H1 (cell line): ENCODE measurements at regions not wholly inside any gene's neighbourhood (a gene's known extent, or its start where the extent isn't known, plus 50 kb on each side); places are given as distances from the start of the nearest gene placed in this dataset.

Experiments used
- CTCF ChIA-PET: fragments of 300-600 bp; sonication (Branson Sonifier 250); formaldehyde crosslinking; loops from one replicate; lab custom pipeline; 2021; ENCODE audit not compliant: partially characterized antibody; lab: Charles Lee
- POLR2A ChIA-PET: fragments of 300-600 bp; sonication (Branson Sonifier 250); formaldehyde crosslinking; loops from one replicate; lab custom pipeline; 2021; ENCODE audit warnings: inconsistent platforms; ENCODE audit not compliant: partially characterized antibody; lab: Charles Lee
- DNase-seq, 2 experiments: peaks; one replicate each; pipeline versions ENCODE4 v3.0.0 to v3.0.0-alpha.2; 2010 to 2022; ENCODE audit warnings: low spot score in 2 of 2, low read depth in 1 of 2, mixed read lengths in 1 of 2
- FAIRE-seq: peaks from 2 replicates; lab custom pipeline; 2011; peaks lifted over from hg19 to GRCh38; lab: Jason Lieb, UNC
- H2AFZ ChIP-seq: 2 replicates; pipeline ENCODE4 v1.8.1; 2012; ENCODE audit warnings: low read length, inconsistent platforms
- H2AK5ac ChIP-seq: 2 replicates; pipeline ENCODE4 v1.6.1; 2013; ENCODE audit warnings: low read depth, low read length
- H2BK120ac ChIP-seq: replicated peaks from 2 replicates; pipeline ENCODE3; 2013; ENCODE audit warnings: low read depth, low read length, inconsistent platforms
- H2BK12ac ChIP-seq: 2 replicates; pipeline ENCODE4 v1.6.1; 2013; ENCODE audit warnings: low read depth, low read length
- H2BK15ac ChIP-seq: 2 replicates; pipeline ENCODE4 v1.6.1; 2013; ENCODE audit warnings: low read length
- H2BK20ac ChIP-seq: 2 replicates; pipeline ENCODE4 v1.6.1; 2013; ENCODE audit warnings: low read length
- H2BK5ac ChIP-seq: 2 replicates; pipeline ENCODE4 v1.6.1; 2013; ENCODE audit warnings: low read depth, low read length
- H3K14ac ChIP-seq: 2 replicates; pipeline ENCODE4 v1.6.1; 2013; ENCODE audit warnings: inconsistent platforms; ENCODE audit not compliant: insufficient read length
- H3K18ac ChIP-seq: 2 replicates; pipeline ENCODE4 v1.6.1; 2013; ENCODE audit warnings: low read length; ENCODE audit errors: extremely low read depth
- H3K23ac ChIP-seq: 2 replicates; pipeline ENCODE4 v1.6.1; 2013; ENCODE audit warnings: inconsistent platforms; ENCODE audit not compliant: insufficient read length
- H3K23me2 ChIP-seq: 2 replicates; pipeline ENCODE4 v1.6.1; 2013; ENCODE audit warnings: low read depth, low read length
- H3K27ac ChIP-seq: 2 replicates; pipeline ENCODE4 v1.6.1; 2011; ENCODE audit warnings: low read depth, low read length, inconsistent platforms
- H3K27me3 ChIP-seq, 4 experiments: replicated peaks in 1 of 4; 1 replicate in 1 of 4; 2 replicates in 3 of 4; pipeline versions ENCODE4 v1.6.1 to v1.8.1; 2011 to 2013; ENCODE audit warnings: low read length in 3 of 4, mild to moderate bottlenecking in 3 of 4, inconsistent platforms in 2 of 4, mixed read lengths in 2 of 4, moderate library complexity in 1 of 4; ENCODE audit not compliant: control insufficient read depth in 3 of 4, insufficient read depth in 3 of 4; ENCODE audit errors: extremely low read depth in 1 of 4
- H3K36me3 ChIP-seq, 4 experiments: 2 replicates each; pipeline versions ENCODE4 v1.6.1 to v1.8.1; 2011 to 2013; ENCODE audit warnings: mild to moderate bottlenecking in 4 of 4, low read length in 3 of 4, moderate library complexity in 2 of 4, control low read depth in 1 of 4, inconsistent platforms in 1 of 4; ENCODE audit not compliant: insufficient read depth in 4 of 4, control insufficient read depth in 2 of 4
- H3K4ac ChIP-seq: replicated peaks from 2 replicates; pipeline ENCODE3; 2013; ENCODE audit warnings: low read length, low read depth, mixed read lengths, inconsistent platforms; ENCODE audit not compliant: insufficient read length
- H3K4me1 ChIP-seq, 4 experiments: replicated peaks in 1 of 4; 1 replicate in 1 of 4; 2 replicates in 3 of 4; pipeline versions ENCODE4 v1.6.1 to v1.8.1; 2011 to 2013; ENCODE audit warnings: low read length in 3 of 4, inconsistent platforms in 2 of 4, mixed read lengths in 1 of 4; ENCODE audit not compliant: insufficient read depth in 4 of 4, control insufficient read depth in 3 of 4
- H3K4me2 ChIP-seq, 2 experiments: 2 replicates each; pipeline versions ENCODE4 v1.6.1 to v1.8.1; 2011 to 2013; ENCODE audit warnings: low read depth in 2 of 2, low read length in 2 of 2, control low read depth in 1 of 2, inconsistent platforms in 1 of 2, mild to moderate bottlenecking in 1 of 2; ENCODE audit not compliant: insufficient read depth in 1 of 2
- H3K4me3 ChIP-seq, 4 experiments: fragments of 200-600, 300-600 bp in 1 of 4; sonication (generic), shearing (Covaris generic), sonication (Bioruptor Twin) in 1 of 4; 2 replicates each; pipeline versions ENCODE4 v1.5.1 to v1.8.1; 2011 to 2016; ENCODE audit warnings: low read length in 4 of 4, low read depth in 3 of 4, control low read depth in 2 of 4, inconsistent platforms in 2 of 4, mild to moderate bottlenecking in 2 of 4, mixed read lengths in 1 of 4, moderate library complexity in 1 of 4; ENCODE audit not compliant: insufficient read depth in 2 of 4; ENCODE audit errors: extremely low read depth in 1 of 4
- H3K56ac ChIP-seq: replicated peaks from 2 replicates; pipeline ENCODE3; 2013; ENCODE audit warnings: low read depth, mild to moderate bottlenecking, mixed read lengths, low read length, inconsistent platforms; ENCODE audit not compliant: insufficient read length
- H3K79me1 ChIP-seq: 2 replicates; pipeline ENCODE4 v1.6.1; 2013; ENCODE audit warnings: low read depth, low read length, control low read depth
- H3K79me2 ChIP-seq, 2 experiments: 2 replicates each; pipeline versions ENCODE4 v1.6.1 to v1.8.1; 2012 to 2013; ENCODE audit warnings: low read length in 2 of 2, mild to moderate bottlenecking in 2 of 2, inconsistent platforms in 1 of 2; ENCODE audit not compliant: insufficient read depth in 2 of 2, control insufficient read depth in 1 of 2
- H3K9ac ChIP-seq, 4 experiments: replicated peaks in 1 of 4; 1 replicate in 1 of 4; 2 replicates in 3 of 4; pipeline versions ENCODE4 v1.6.1 to v1.8.1; 2011 to 2013; ENCODE audit warnings: low read depth in 3 of 4, low read length in 3 of 4, control low read depth in 2 of 4, mild to moderate bottlenecking in 2 of 4, moderate library complexity in 2 of 4, inconsistent platforms in 1 of 4; ENCODE audit errors: extremely low read depth in 1 of 4
- H3K9me3 ChIP-seq, 2 experiments: 2 replicates each; pipeline versions ENCODE4 v1.6.1 to v1.8.1; 2012 to 2013; ENCODE audit warnings: mild to moderate bottlenecking in 2 of 2, moderate library complexity in 2 of 2, control low read depth in 1 of 2, inconsistent platforms in 1 of 2, low read depth in 1 of 2, low read length in 1 of 2, mixed read lengths in 1 of 2; ENCODE audit not compliant: insufficient read depth in 2 of 2
- H4K20me1 ChIP-seq, 2 experiments: replicated peaks in 1 of 2; 2 replicates each; pipeline versions ENCODE3 to v1.8.1; 2011 to 2013; ENCODE audit warnings: inconsistent platforms in 2 of 2, low read length in 2 of 2, mild to moderate bottlenecking in 1 of 2; ENCODE audit not compliant: insufficient read depth in 2 of 2, control insufficient read depth in 1 of 2
- H4K5ac ChIP-seq: 2 replicates; pipeline ENCODE4 v1.6.1; 2013; ENCODE audit warnings: low read length, low read depth, mixed read lengths, inconsistent platforms; ENCODE audit not compliant: insufficient read length
- H4K8ac ChIP-seq: 2 replicates; pipeline ENCODE4 v1.8.0; 2013; ENCODE audit warnings: mild to moderate bottlenecking, moderate library complexity, low read length, inconsistent platforms; ENCODE audit not compliant: insufficient read depth; ENCODE audit errors: extremely low read depth
- H4K91ac ChIP-seq: replicated peaks from 2 replicates; pipeline ENCODE3; 2013; ENCODE audit warnings: low read length, mixed read lengths, inconsistent platforms; ENCODE audit not compliant: insufficient read length
- BCL11A ChIP-seq, 2 experiments: IDR thresholded peaks; one replicate each; pipeline ENCODE4 v1.6.1; 2011; ENCODE audit warnings: low read depth in 2 of 2, low read length in 2 of 2, mild to moderate bottlenecking in 2 of 2
- CHD1 ChIP-seq: IDR thresholded peaks from 2 replicates; pipeline ENCODE4 v1.6.1; 2012; ENCODE audit warnings: low read depth, low read length, improper control_type of control experiment
- GTF2F1 ChIP-seq: IDR thresholded peaks from 2 replicates; pipeline ENCODE4 v1.6.1; 2012; ENCODE audit warnings: low read depth, low read length, improper control_type of control experiment, borderline replicate concordance
- HDAC2 ChIP-seq, 2 experiments: fragments of 300-600 bp in 1 of 2; sonication (generic) in 1 of 2; IDR thresholded peaks; 2 replicates each; pipeline ENCODE4 v1.6.1; 2011 to 2012; ENCODE audit warnings: low read depth in 2 of 2, low read length in 2 of 2, mild to moderate bottlenecking in 2 of 2, moderate library complexity in 2 of 2, borderline replicate concordance in 1 of 2, inconsistent platforms in 1 of 2
- HDAC6 ChIP-seq: IDR thresholded peaks from one replicate; pipeline ENCODE4 v1.7.1; 2012; ENCODE audit warnings: low read depth, mild to moderate bottlenecking, inconsistent platforms, low read length, moderate library complexity
- JUN ChIP-seq: IDR thresholded peaks from 2 replicates; pipeline ENCODE4 v1.6.1; 2011; ENCODE audit warnings: low read depth, mild to moderate bottlenecking, improper control_type of control experiment, low read length
- MAFK ChIP-seq: IDR thresholded peaks from 2 replicates; pipeline ENCODE4 v1.6.1; 2012; ENCODE audit warnings: low read depth, mild to moderate bottlenecking, improper control_type of control experiment, low read length
- RFX5 ChIP-seq: IDR thresholded peaks from 2 replicates; pipeline ENCODE4 v1.6.1; 2011; ENCODE audit warnings: low read depth, low read length, improper control_type of control experiment, borderline replicate concordance
- RXRA ChIP-seq: IDR thresholded peaks from 2 replicates; pipeline ENCODE4 v1.6.1; 2011; ENCODE audit warnings: low read depth, mild to moderate bottlenecking, low read length, moderate library complexity; ENCODE audit not compliant: insufficient read depth
- SAP30 ChIP-seq: fragments of 300-600 bp; sonication (generic); IDR thresholded peaks from 2 replicates; pipeline ENCODE4 v1.7.1; 2012; ENCODE audit warnings: low read length, moderate library complexity, mild to moderate bottlenecking, inconsistent platforms; ENCODE audit not compliant: insufficient read depth, insufficient replicate concordance
- SIN3A ChIP-seq, 2 experiments: IDR thresholded peaks in 1 of 2; conservative IDR thresholded peaks in 1 of 2; 2 replicates each; pipeline ENCODE4 v1.6.1; 2011 to 2012; ENCODE audit warnings: low read length in 2 of 2, improper control_type of control experiment in 1 of 2, low read depth in 1 of 2, mild to moderate bottlenecking in 1 of 2
- SIRT6 ChIP-seq: IDR thresholded peaks from one replicate; pipeline ENCODE4 v1.7.1; 2012; ENCODE audit warnings: low read length, inconsistent platforms
- SP4 ChIP-seq: IDR thresholded peaks from 2 replicates; pipeline ENCODE4 v1.6.1; 2012; ENCODE audit warnings: low read length, inconsistent platforms
- TAF1 ChIP-seq: IDR thresholded peaks from 2 replicates; pipeline ENCODE4 v1.6.1; 2011; ENCODE audit warnings: mild to moderate bottlenecking, low read depth, low read length
- WGBS, 2 experiments: shearing (Covaris generic) in 1 of 2; methylation state at CpG; one replicate each; pipeline versions ENCODE4 v1.1.6 to v1.1.7; 2013 to 2015; ENCODE audit warnings: low lambda C conversion rate in 2 of 2, mixed read lengths in 2 of 2, inconsistent platforms in 1 of 2, low coverage in 1 of 2, missing lambda C conversion rate in 1 of 2; ENCODE audit not compliant: insufficient replicate concordance in 2 of 2, insufficient coverage in 1 of 2, insufficient read length in 1 of 2; ENCODE audit errors: extremely low coverage in 1 of 2, missing lambda C conversion rate in 1 of 2; 5-methylcytosine and 5-hydroxymethylcytosine counted together

DNA sequence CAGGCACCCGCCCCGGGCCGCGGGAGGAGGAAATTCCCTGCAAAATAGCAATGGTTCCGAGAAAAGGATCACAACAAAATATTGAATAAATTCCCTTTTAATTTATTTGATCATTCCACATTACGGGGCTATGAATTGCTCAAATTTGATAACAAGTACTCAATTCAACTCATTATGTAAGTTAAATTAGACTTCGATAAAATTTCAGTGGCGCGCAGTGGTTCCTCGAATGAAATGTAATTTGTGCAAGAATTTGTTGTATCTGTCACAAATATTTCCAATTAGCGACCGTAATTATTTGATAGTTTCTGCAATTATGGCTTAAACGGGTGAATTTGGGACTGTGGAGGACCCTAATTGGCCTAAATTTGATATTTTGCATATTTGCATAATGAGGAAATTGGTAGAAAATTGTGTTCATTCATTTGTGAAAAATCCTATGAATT lies 76.0 kb upstream of the TBCA start:
- Histone ChIP-seq H3K79me1 (no peaks in the 10 kb centered on the region), H2AFZ (no peak overlapping the region), H3K4me3 (peak overlapping the region; percentile 29 to 61 (median 38); a peak in 7 of 8 replicates), H2BK15ac (no peak overlapping the region), H3K23ac (no peak overlapping the region), H3K9ac (no peak overlapping the region), H2BK120ac (no peak overlapping the region), H2BK20ac (no peak overlapping the region), H2BK12ac (no peak overlapping the region), H3K36me3 (peaks cover 0 to 6% (median 0%) of the 10 kb centered on the region in 4 experiments; a peak in 1 of 8 replicates), H3K23me2 (peaks cover 7% of the 10 kb centered on the region; the same call in 1 of the 2 replicates), H4K8ac (no peak overlapping the region), H3K14ac (no peak overlapping the region), H3K27ac (no peak overlapping the region), H3K9me3 (no peaks in the 10 kb centered on the region), H4K20me1 (peaks cover 13 to 23% of the 10 kb centered on the region in 2 experiments), H3K27me3 (peaks cover 51 to 89% (median 78%) of the 10 kb centered on the region in 4 experiments), H3K18ac (no peak overlapping the region), H2BK5ac (no peak overlapping the region), H4K91ac (no peak overlapping the region), H3K4me1 (peaks cover 6 to 20% (median 12%) of the 10 kb centered on the region in 4 experiments), H3K4me2 (peak overlapping the region; percentile 67 to 79), H3K56ac (no peak overlapping the region), H3K4ac (no peak overlapping the region), H3K79me2 (no peaks in the 10 kb centered on the region), H4K5ac (no peak overlapping the region), H2AK5ac (no peak overlapping the region)
- 4% methylated on average over 12 of the region's 13 CpGs; no CpG with 5 or more reads in 1 of the 2 experiments for WGBS, 2 experiments
- ChIA-PET CTCF (interaction anchor here (0.6 to 1.4 kb wide), 3 partner anchors 104 to 219 kb away, joined by 4 to 5 read pairs (median 5); no protein-coding TSS in a partner anchor), POLR2A (interaction anchor here (0.9 kb wide), 1 partner anchor 215 kb away, joined by 4 read pairs; no protein-coding TSS in a partner anchor)
- FAIRE-seq = no peak
- no peak for DNase-seq
- no peak for TF ChIP-seq BCL11A (IDR thresholded peaks at IDR 0.05; ENCODE audit: low read depth in 2 of 2, low read length in 2 of 2)
- TF ChIP-seq SP4 = no peak
- TF ChIP-seq JUN = no peak
- TF ChIP-seq TAF1 = no peak
- no peak for TF ChIP-seq MAFK
- TF ChIP-seq HDAC6 = no peak
- no peak for TF ChIP-seq SAP30
- no peak for TF ChIP-seq GTF2F1
- TF ChIP-seq RXRA = no peak
- TF ChIP-seq HDAC2 (IDR thresholded peaks at IDR 0.05; ENCODE audit: borderline replicate concordance in 1 of 2, low read depth in 2 of 2, low read length in 2 of 2) = no peak
- no peak for TF ChIP-seq SIN3A (conservative IDR thresholded peaks at IDR 0.05 in 1 of 2, IDR thresholded peaks at IDR 0.05 in 1 of 2; ENCODE audit: low read depth in 1 of 2, low read length in 2 of 2)
- no peak for TF ChIP-seq CHD1
- no peak for TF ChIP-seq SIRT6
- TF ChIP-seq RFX5 = no peak
